B cell (primary cell): ENCODE measurements at regions not wholly inside any gene's neighbourhood (a gene's known extent, or its start where the extent isn't known, plus 50 kb on each side); places are given as distances from the start of the nearest gene placed in this dataset.

Experiments
- EZH2 ChIP-seq: IDR thresholded peaks from 2 replicates; pipeline ENCODE4 v1.6.1; 2012; ENCODE audit warnings: borderline replicate concordance, low read depth, mild to moderate bottlenecking, moderate library complexity, low read length; ENCODE audit not compliant: insufficient read depth, poor library complexity, severe bottlenecking
- TF ChIP-seq, protein P1 (sequence below): fragments of 200-600 bp; IDR thresholded peaks from one replicate; pipeline ENCODE4 v1.8.0; 2022; ENCODE audit warnings: antibody characterized with exemption, mild to moderate bottlenecking

DNA sequence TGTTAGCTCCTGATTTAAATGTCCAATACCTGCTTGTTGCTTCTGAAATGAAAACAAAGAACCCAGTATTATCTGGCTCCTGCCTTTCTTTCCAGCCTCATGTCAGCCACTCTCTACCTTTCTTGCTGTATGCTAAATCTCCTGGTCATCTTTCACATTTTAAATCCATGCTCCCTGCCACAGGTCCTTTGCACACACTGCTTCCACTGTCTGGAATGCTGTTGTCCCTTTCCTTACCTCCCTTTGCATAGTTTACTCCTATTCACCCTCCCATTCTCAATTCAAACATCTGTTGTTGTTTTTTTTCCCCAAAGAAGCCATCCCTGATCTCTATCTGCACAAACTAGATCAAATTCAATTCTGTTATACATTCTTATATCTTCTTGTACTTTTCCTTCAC lies 97.0 kb upstream of the NR4A3 start:
- TF ChIP-seq, protein P1, sequence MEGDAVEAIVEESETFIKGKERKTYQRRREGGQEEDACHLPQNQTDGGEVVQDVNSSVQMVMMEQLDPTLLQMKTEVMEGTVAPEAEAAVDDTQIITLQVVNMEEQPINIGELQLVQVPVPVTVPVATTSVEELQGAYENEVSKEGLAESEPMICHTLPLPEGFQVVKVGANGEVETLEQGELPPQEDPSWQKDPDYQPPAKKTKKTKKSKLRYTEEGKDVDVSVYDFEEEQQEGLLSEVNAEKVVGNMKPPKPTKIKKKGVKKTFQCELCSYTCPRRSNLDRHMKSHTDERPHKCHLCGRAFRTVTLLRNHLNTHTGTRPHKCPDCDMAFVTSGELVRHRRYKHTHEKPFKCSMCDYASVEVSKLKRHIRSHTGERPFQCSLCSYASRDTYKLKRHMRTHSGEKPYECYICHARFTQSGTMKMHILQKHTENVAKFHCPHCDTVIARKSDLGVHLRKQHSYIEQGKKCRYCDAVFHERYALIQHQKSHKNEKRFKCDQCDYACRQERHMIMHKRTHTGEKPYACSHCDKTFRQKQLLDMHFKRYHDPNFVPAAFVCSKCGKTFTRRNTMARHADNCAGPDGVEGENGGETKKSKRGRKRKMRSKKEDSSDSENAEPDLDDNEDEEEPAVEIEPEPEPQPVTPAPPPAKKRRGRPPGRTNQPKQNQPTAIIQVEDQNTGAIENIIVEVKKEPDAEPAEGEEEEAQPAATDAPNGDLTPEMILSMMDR: no peak
- TF ChIP-seq EZH2: no peak
